ENCODE measurements at regions not wholly inside any gene's neighbourhood (a gene's known extent, or its start where the extent isn't known, plus 50 kb on each side); places are given as distances from the start of the nearest gene placed in this dataset.

GRCh38 chr9:32918628-32919027 lies 82.8 kb downstream of the APTX start:
- TF ChIP-seq CTCF (IDR thresholded peaks at IDR 0.05) (no peak), POLR2A (IDR thresholded peaks at IDR 0.05) (no peak)
